HEK293T (cell line): ENCODE measurements at regions not wholly inside any gene's neighbourhood (a gene's known extent, or its start where the extent isn't known, plus 50 kb on each side); places are given as distances from the start of the nearest gene placed in this dataset.

Experiments
- FOXK2 ChIP-seq: fragments of 450-650 bp; IDR thresholded peaks from 2 replicates; pipeline ENCODE4 v1.6.1; 2016; ENCODE audit warnings: mild to moderate bottlenecking
- LEF1 ChIP-seq: fragments of 450-650 bp; IDR thresholded peaks from 2 replicates; pipeline ENCODE4 v1.6.1; 2017; ENCODE audit warnings: mild to moderate bottlenecking, borderline replicate concordance
- SP1 ChIP-seq: fragments of 450-650 bp; IDR thresholded peaks from 2 replicates; pipeline ENCODE4 v1.6.1; 2017
- ZNF384 ChIP-seq: fragments of 450-650 bp; IDR thresholded peaks from 2 replicates; pipeline ENCODE4 v1.6.1; 2016

- no peak for TF ChIP-seq LEF1
- TF ChIP-seq ZNF384: no peak
- no peak for TF ChIP-seq SP1
- no peak for TF ChIP-seq FOXK2
Measured at GRCh38 chr4:145427221-145427620, 54.4 kb upstream of the SMAD1 start.
